Cardiac septum (tissue), 1 donor: ENCODE measurements at regions not wholly inside any gene's neighbourhood (a gene's known extent, or its start where the extent isn't known, plus 50 kb on each side); places are given as distances from the start of the nearest gene placed in this dataset.

ENCODE experiments used
- DNase-seq: peaks from one replicate; pipeline ENCODE4 v3.0.0-alpha.2; 2020; ENCODE audit warnings: low spot score
- intact Hi-C: fragments of 100-400 bp; cut with DNase I; formaldehyde crosslinking; loops from one replicate; pipeline ENCODE4 v1.14.0; 2022
- donor health status: DM: no; HTN: no; CAD: no.

- intact Hi-C loops, result no loop called here
- DNase-seq, result no peak
Measured at GRCh38 chr20:60729135-60729900, 522.7 kb upstream of the CDH4 start.

DNA sequence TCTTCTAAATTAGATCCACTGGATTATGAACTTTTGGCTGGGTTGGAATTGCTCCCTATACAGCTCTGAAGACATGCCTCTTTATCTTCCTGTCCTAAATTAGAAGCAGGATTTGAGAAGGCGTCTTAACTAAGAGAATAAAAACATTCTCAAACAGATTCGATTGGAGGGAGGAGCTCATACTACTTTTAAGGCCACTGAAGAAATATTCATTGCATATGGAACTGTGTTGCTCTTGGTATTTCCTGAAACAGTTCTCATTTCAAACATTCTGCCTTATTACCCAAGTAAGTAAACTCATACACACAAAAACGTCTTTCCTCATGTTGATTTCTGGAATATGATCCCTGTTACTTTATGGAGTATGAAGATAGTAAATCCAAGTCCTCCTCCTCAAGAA, 519.7 kb upstream of the CDH4 start:
- intact Hi-C loops, result no loop called here
- DNase-seq, result no peak

DNA sequence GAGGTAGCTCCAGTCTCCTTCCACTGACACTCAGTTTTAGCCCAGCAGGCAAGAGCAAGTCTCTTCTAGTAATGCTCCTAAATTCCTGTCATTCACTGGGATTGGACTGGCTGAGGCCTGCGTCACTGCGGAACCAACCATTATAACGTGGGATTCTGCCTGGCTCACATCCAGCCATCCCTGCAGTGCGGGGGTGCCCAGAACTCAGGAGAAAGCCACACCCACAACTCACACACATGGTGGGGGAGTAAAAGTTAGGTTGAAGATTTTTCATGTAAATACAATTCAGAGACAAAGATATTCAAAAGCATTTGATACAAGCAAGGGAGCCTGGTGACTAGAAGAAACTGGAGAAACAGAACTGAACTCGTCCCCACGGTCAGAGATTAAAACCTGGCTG, 504.0 kb upstream of the CDH4 start:
- no peak for DNase-seq
- intact Hi-C loops, result no loop called here

GRCh38 chr20:60749804-60750602, 502.1 kb upstream of the CDH4 start:
- intact Hi-C loops, result no loop called here
- no peak for DNase-seq

DNA sequence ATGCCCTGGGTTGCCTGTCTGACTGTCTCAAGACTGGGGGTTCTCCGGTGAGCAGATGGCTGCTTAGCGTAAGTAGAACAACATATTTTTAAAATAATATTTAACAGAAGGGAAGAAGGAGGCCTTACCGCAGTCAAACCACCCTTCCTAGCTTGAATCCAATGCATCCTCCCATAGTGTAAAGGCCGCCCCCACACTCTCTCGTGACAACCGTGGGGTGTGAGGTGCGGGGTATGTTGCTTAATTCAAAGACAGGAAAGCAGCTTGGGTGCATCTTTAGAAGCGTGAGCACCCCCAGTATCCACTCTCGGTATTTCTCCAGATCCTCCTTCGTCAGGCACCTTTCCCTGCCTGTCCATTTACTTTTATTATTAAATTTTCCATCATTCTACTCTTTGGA, 501.2 kb upstream of the CDH4 start:
- intact Hi-C loops, result no loop called here
- no peak for DNase-seq

DNA sequence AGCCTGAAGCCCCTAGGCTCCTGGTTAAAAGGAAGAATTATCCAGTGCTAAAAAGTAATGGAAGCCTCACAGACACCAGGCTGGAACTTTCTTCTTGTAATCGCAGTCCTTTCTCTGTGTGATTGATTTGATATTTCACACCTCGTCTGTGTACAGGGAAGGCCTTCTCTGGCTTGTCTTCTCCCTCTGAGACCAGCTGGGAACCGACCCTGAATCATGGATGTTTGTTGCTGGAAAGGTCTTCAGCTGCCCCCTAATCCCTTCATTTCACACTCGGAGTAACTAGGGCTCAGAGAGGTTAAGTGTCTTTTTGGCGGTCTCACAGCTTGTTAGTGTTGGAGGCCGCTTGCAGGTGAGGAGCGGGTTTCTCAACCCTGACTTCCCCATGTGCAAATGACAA, 500.2 kb upstream of the CDH4 start:
- no peak for DNase-seq
- intact Hi-C loops, result no loop called here

GRCh38 chr20:60752741-60753420, 499.2 kb upstream of the CDH4 start:
- no peak for DNase-seq
- intact Hi-C loops, result no loop called here

GRCh38 chr20:60754856-60755255, 497.2 kb upstream of the CDH4 start:
- intact Hi-C loops, result no loop called here

GRCh38 chr20:60759651-60760050, 492.4 kb upstream of the CDH4 start:
- DNase-seq, result no peak
- intact Hi-C loops, result no loop called here

More at GRCh38 chr20:60754856-60755255, 497.2 kb upstream of the CDH4 start:
- no peak for DNase-seq

GRCh38 chr20:60760256-60761000, 491.6 kb upstream of the CDH4 start:
- intact Hi-C loops, result no loop called here
- DNase-seq, result no peak

- intact Hi-C loops, result no loop called here
- DNase-seq, result no peak
Measured at GRCh38 chr20:60761056-60761455, 491.0 kb upstream of the CDH4 start.

- no peak for DNase-seq
- intact Hi-C loops, result no loop called here
Measured at GRCh38 chr20:60762386-60762785, 489.7 kb upstream of the CDH4 start.

DNA sequence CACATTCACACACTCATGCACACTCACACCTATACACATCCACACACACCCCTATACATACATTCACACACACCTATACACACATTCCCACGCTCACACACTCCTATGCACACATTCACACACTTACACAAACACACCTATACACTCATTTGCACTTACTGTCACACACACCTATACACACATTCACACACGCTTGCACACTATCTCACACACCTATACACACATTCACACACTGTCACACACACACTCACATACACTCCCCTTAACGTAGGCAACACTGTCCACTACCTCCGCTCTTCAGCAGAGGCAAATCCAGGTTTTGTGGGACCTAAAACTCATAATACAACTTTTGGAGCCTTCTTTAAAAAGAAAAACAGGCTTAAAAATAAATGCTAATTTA, 487.7 kb upstream of the CDH4 start:
- intact Hi-C loops, result no loop called here
- DNase-seq, result no peak

- intact Hi-C loops, result no loop called here
- DNase-seq, result no peak
Measured at GRCh38 chr20:60764771-60765170, 487.3 kb upstream of the CDH4 start.

GRCh38 chr20:60765821-60766403, 486.1 kb upstream of the CDH4 start:
- no peak for DNase-seq
- intact Hi-C loops, result no loop called here

- DNase-seq, result no peak
- intact Hi-C loops, result no loop called here
Measured at GRCh38 chr20:60768216-60768615, 483.8 kb upstream of the CDH4 start.

- no peak for DNase-seq
Measured at GRCh38 chr20:60780388-60781025, 471.6 kb upstream of the CDH4 start.

DNA sequence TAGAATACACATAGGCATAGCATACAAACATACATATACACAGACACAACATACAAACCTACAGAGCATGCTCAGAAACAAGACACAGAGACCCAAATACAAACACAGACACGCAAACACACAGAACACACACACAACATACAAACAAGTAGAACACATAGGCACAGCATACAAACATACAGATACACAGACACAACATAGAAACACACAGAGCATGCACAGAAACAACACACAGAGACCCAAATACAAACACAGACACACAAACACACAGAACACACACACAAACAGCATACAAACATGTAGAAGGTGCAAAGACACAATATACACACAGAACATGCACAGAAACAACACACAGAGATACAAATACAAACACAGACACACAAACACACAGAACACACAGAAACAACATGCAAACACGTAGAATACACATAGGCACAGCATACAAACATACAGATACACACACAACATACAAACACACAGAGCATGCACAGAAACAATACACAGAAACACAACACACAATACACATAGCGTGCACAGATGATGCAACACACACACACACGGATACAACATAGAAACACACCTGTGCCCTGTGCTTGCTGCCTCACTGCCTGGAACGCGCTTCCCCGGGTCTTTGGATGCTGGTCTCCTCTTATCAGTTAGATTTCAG, 469.0 kb upstream of the CDH4 start:
- DNase-seq, result no peak
- intact Hi-C loops, result no loop called here

More at GRCh38 chr20:60780388-60781025, 471.6 kb upstream of the CDH4 start:
- intact Hi-C loops, result no loop called here

GRCh38 chr20:60785301-60785700, 466.8 kb upstream of the CDH4 start:
- no peak for DNase-seq
- intact Hi-C loops, result no loop called here
